ENCODE measurements at regions not wholly inside any gene's neighbourhood (a gene's known extent, or its start where the extent isn't known, plus 50 kb on each side); places are given as distances from the start of the nearest gene placed in this dataset.

DNA sequence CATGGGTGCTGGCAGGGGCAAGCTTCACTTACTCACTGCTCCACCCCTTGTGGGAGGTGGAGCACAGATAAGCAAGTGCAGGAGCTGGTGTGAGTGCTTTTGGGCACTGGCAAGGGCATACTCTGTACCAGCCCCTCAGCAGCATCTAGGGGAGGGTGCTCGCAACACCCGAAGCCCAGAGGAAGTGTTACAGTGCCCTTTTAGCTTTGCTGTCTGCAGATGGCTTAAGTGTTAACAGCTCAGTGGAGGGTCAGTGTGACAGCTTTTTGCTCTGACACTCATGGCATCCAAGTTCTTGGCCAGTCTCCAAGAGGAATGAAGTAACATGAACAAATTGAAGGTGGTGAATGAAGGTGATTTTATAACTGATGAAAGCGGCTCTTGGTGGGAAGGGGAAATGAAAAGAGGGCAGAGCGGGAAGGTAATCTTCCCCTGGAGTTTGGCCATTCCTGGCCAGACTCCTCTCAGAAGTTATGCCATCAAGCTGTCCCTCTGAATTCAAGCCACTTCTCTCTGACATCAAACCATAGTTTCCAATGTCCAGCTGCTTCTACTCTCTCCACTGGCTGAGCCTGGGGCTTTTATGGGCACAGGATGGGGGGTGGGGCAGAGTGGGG, 862.5 kb downstream of the KCNMA1 start:
- FAIRE-seq (no peak), DNase-seq (ENCODE audit: extremely low read depth in 1 of 4, low spot score in 3 of 4) (no peak), ATAC-seq (no peak)
- Histone ChIP-seq H3K27ac (ENCODE audit: extremely low read depth, low read depth, low read length) (no peak overlapping the region), H2AFZ (ENCODE audit: low read depth, low read length) (no peak overlapping the region), H3K27me3 (ENCODE audit: control insufficient read depth in 2 of 2, insufficient read depth in 2 of 2, low read length in 2 of 2) (no peaks in the 10 kb centered on the region), H3K79me2 (ENCODE audit: control insufficient read depth, insufficient read depth, low read length) (no peaks in the 10 kb centered on the region), H3K4me2 (ENCODE audit: insufficient read depth, low read length) (no peak overlapping the region), H3K4me3 (no peak overlapping the region), H3K36me3 (ENCODE audit: control insufficient read depth, insufficient read depth, low read length) (no peaks in the 10 kb centered on the region), H4K20me1 (replicated peaks; ENCODE audit: control insufficient read depth, insufficient read depth, low read length) (no peaks in the 10 kb centered on the region), H3K9ac (ENCODE audit: insufficient read depth in 1 of 2, low read depth in 2 of 2, low read length in 2 of 2) (no peak overlapping the region), H3K9me3 (replicated peaks; ENCODE audit: control insufficient read depth, insufficient read depth, low read depth, low read length) (no peaks in the 10 kb centered on the region; the same call in 1 of the 2 replicates), H3K9me1 (ENCODE audit: control insufficient read depth, insufficient read depth, low read length) (no peaks in the 10 kb centered on the region), H3K4me1 (replicated peaks in 1 of 2; ENCODE audit: control insufficient read depth in 2 of 2, insufficient read depth in 2 of 2, low read length in 2 of 2) (no peaks in the 10 kb centered on the region)
- CTCF ChIA-PET (ENCODE audit: low intra/inter-chr PET ratio), result no interaction called here
- WGBS (ENCODE audit: insufficient coverage, low coverage, missing lambda C conversion rate), result 1% methylated on average over 4 of the region's 4 CpGs
- no TSS peak for BruUV-seq (replicated peaks)
- POLR2A ChIA-PET, result no interaction called here
- intact Hi-C loops (cut with micrococcal nuclease), result no loop called here
- in situ Hi-C loops (cut with MboI), result no loop called here
- TF ChIP-seq ZNF354B (CRISPR knock-in tag; IDR thresholded peaks at IDR 0.05) (no peak), ATF1 (CRISPR knock-in tag; IDR thresholded peaks at IDR 0.05) (no peak), ATF1 (tag; IDR thresholded peaks at IDR 0.05) (no peak), EP300 (IDR thresholded peaks at IDR 0.05; ENCODE audit: low read length) (no peak), MAFG (tag; conservative IDR thresholded peaks at IDR 0.05) (no peak), PTBP1 (IDR thresholded peaks at IDR 0.05; ENCODE audit: low read depth, low read length) (no peak), TAF7 (tag; IDR thresholded peaks at IDR 0.05) (no peak), SREBF1 (IDR thresholded peaks at IDR 0.05; ENCODE audit: borderline replicate concordance, low read depth, low read length) (no peak), STAT5B (CRISPR knock-in tag; IDR thresholded peaks at IDR 0.05) (no peak), ZNF311 (CRISPR knock-in tag; IDR thresholded peaks at IDR 0.05) (no peak), SRSF7 (optimal IDR thresholded peaks at IDR 0.05; ENCODE audit: low read depth, low read length) (no peak), FOXK2 (conservative IDR thresholded peaks at IDR 0.05 in 1 of 2, IDR thresholded peaks at IDR 0.05 in 1 of 2; ENCODE audit: low read depth in 2 of 2) (no peak)

Data from K562 (cell line).